MM.1S (cell line): ENCODE measurements at regions not wholly inside any gene's neighbourhood (a gene's known extent, or its start where the extent isn't known, plus 50 kb on each side); places are given as distances from the start of the nearest gene placed in this dataset.

Experiments used
- DNase-seq: peaks from one replicate; pipeline ENCODE4 v3.0.0-alpha.2; 2015
- H2AFZ ChIP-seq: fragments of 300-600 bp; sonication (generic); 2 replicates; pipeline ENCODE4 v1.6.0; 2016; ENCODE audit warnings: antibody characterized with exemption, low read length
- H3F3A ChIP-seq: fragments of 300-600 bp; sonication (generic); 2 replicates; pipeline ENCODE4 v1.6.1; 2016; ENCODE audit warnings: mild to moderate bottlenecking, antibody characterized with exemption, low read length, moderate library complexity, mixed read lengths; ENCODE audit not compliant: insufficient read depth
- H3K27ac ChIP-seq: fragments of 300-600 bp; sonication (generic); 2 replicates; pipeline ENCODE4 v1.5.1; 2016; ENCODE audit warnings: mild to moderate bottlenecking, low read length
- H3K27me3 ChIP-seq: fragments of 300-600 bp; sonication (generic); replicated peaks from 2 replicates; pipeline ENCODE4 v1.6.0; 2016; ENCODE audit warnings: low read length; ENCODE audit not compliant: insufficient read depth
- H3K36me3 ChIP-seq: fragments of 300-600 bp; sonication (generic); replicated peaks from 2 replicates; pipeline ENCODE4 v1.6.1; 2016; ENCODE audit warnings: mild to moderate bottlenecking, low read length, mixed read lengths; ENCODE audit not compliant: insufficient read depth
- H3K4me1 ChIP-seq: fragments of 300-600 bp; sonication (generic); 2 replicates; pipeline ENCODE4 v1.6.1; 2016; ENCODE audit warnings: low read length, mixed read lengths
- H3K4me2 ChIP-seq: fragments of 300-600 bp; sonication (generic); 2 replicates; pipeline ENCODE4 v1.6.0; 2016; ENCODE audit warnings: low read depth, low read length
- H3K4me3 ChIP-seq: fragments of 300-600 bp; sonication (generic); 2 replicates; pipeline ENCODE4 v1.5.1; 2016; ENCODE audit warnings: low read length, mixed read lengths
- H3K79me2 ChIP-seq: fragments of 300-600 bp; sonication (generic); 2 replicates; pipeline ENCODE4 v1.6.1; 2016; ENCODE audit warnings: mixed run types, low read length, mixed read lengths
- H3K9ac ChIP-seq: fragments of 300-600 bp; sonication (generic); 2 replicates; pipeline ENCODE4 v1.6.1; 2016; ENCODE audit warnings: low read length, mixed read lengths
- H3K9me2 ChIP-seq: fragments of 300-600 bp; sonication (generic); replicated peaks from 2 replicates; pipeline ENCODE4 v1.6.1; 2016; ENCODE audit warnings: mild to moderate bottlenecking, low read length, mixed read lengths; ENCODE audit not compliant: insufficient read depth
- H3K9me3 ChIP-seq: fragments of 300-600 bp; sonication (generic); replicated peaks from 2 replicates; pipeline ENCODE4 v1.6.1; 2016; ENCODE audit warnings: mild to moderate bottlenecking, low read length, mixed read lengths; ENCODE audit not compliant: insufficient read depth
- H4K20me1 ChIP-seq: fragments of 300-600 bp; sonication (generic); 2 replicates; pipeline ENCODE4 v1.6.1; 2016; ENCODE audit warnings: mild to moderate bottlenecking, low read length, moderate library complexity, mixed read lengths; ENCODE audit not compliant: insufficient read depth
- EZH2 ChIP-seq: fragments of 300-600 bp; sonication (generic); optimal IDR thresholded peaks from 2 replicates; pipeline ENCODE3; 2017; ENCODE audit warnings: low read depth, mild to moderate bottlenecking, antibody characterized with exemption, low read length, mixed read lengths
- EZH2phosphoT487 ChIP-seq: fragments of 300-600 bp; sonication (generic); IDR thresholded peaks from 2 replicates; pipeline ENCODE4 v1.6.1; 2018; ENCODE audit warnings: antibody characterized with exemption, low read length
- TF ChIP-seq, protein P1 (sequence below): fragments of 300-600 bp; sonication (generic); IDR thresholded peaks from 2 replicates; pipeline ENCODE4 v1.5.1; 2016; ENCODE audit warnings: antibody characterized with exemption, low read length, mixed read lengths

- Histone ChIP-seq H3K9me2 (no peaks in the 10 kb centered on the region), H3K4me3 (no peak overlapping the region), H3K27ac (no peak overlapping the region), H3K9ac (no peak overlapping the region), H3K9me3 (no peaks in the 10 kb centered on the region), H2AFZ (no peak overlapping the region), H3K4me1 (no peaks in the 10 kb centered on the region), H3K79me2 (no peaks in the 10 kb centered on the region), H3K4me2 (no peak overlapping the region), H3K27me3 (no peaks in the 10 kb centered on the region), H4K20me1 (no peaks in the 10 kb centered on the region), H3K36me3 (no peaks in the 10 kb centered on the region), H3F3A (no peaks in the 10 kb centered on the region)
- no peak for TF ChIP-seq EZH2phosphoT487
- TF ChIP-seq, protein P1, sequence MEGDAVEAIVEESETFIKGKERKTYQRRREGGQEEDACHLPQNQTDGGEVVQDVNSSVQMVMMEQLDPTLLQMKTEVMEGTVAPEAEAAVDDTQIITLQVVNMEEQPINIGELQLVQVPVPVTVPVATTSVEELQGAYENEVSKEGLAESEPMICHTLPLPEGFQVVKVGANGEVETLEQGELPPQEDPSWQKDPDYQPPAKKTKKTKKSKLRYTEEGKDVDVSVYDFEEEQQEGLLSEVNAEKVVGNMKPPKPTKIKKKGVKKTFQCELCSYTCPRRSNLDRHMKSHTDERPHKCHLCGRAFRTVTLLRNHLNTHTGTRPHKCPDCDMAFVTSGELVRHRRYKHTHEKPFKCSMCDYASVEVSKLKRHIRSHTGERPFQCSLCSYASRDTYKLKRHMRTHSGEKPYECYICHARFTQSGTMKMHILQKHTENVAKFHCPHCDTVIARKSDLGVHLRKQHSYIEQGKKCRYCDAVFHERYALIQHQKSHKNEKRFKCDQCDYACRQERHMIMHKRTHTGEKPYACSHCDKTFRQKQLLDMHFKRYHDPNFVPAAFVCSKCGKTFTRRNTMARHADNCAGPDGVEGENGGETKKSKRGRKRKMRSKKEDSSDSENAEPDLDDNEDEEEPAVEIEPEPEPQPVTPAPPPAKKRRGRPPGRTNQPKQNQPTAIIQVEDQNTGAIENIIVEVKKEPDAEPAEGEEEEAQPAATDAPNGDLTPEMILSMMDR, result no peak
- TF ChIP-seq EZH2, result no peak
- DNase-seq, result no peak
Observed at GRCh38 chr4:84022564-84022963, 476.5 kb downstream of the NKX6-1 start.

DNA sequence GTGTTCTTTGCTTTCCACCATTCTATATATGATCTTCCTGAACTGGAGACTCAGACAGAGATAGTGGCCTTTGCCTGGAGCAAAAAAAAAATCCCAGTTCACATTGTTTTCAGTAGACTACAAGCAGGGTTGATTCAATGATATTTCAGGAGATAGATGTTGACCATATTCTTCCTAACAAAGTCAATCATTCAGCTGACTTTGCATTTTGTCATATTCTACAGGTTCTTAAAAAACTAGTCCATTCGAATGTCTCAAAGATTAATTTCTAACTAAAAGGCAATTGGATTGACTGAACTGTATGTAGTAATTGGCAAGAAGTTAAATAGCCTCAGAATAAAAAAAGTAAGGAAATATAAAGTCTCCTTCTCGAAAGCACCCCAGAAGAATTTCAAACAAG lies 479.5 kb downstream of the NKX6-1 start:
- TF ChIP-seq, protein P1, result no peak
- TF ChIP-seq EZH2phosphoT487 (no peak), EZH2 (no peak)
- Histone ChIP-seq H3K27me3 (no peaks in the 10 kb centered on the region), H3K9me2 (no peaks in the 10 kb centered on the region), H3K9me3 (no peaks in the 10 kb centered on the region), H3K9ac (no peak overlapping the region), H3K4me1 (no peaks in the 10 kb centered on the region), H3K4me3 (no peak overlapping the region), H3K4me2 (no peak overlapping the region), H3F3A (no peaks in the 10 kb centered on the region), H3K27ac (no peak overlapping the region), H4K20me1 (no peaks in the 10 kb centered on the region), H3K36me3 (no peaks in the 10 kb centered on the region), H2AFZ (no peak overlapping the region), H3K79me2 (no peaks in the 10 kb centered on the region)
- DNase-seq, result no peak

- H3K27ac ChIP-seq, result no peak overlapping the region
- H3K9me2 ChIP-seq, result no peaks in the 10 kb centered on the region
Observed at GRCh38 chr4:84003046-84003445, 467.1 kb downstream of the GPAT3 start.

More at GRCh38 chr4:84003046-84003445, 467.1 kb downstream of the GPAT3 start:
- Histone ChIP-seq H3K4me2 (no peak overlapping the region), H3K36me3 (no peaks in the 10 kb centered on the region), H3K9me3 (no peaks in the 10 kb centered on the region), H3K27me3 (no peaks in the 10 kb centered on the region), H4K20me1 (no peaks in the 10 kb centered on the region), H3K4me1 (no peaks in the 10 kb centered on the region), H2AFZ (no peak overlapping the region), H3K4me3 (no peak overlapping the region), H3F3A (no peaks in the 10 kb centered on the region), H3K9ac (no peak overlapping the region), H3K79me2 (no peaks in the 10 kb centered on the region)
- TF ChIP-seq, protein P1, result no peak
- TF ChIP-seq EZH2 (no peak), EZH2phosphoT487 (no peak)
- DNase-seq, result no peak
